GM12891 (cell line): ENCODE measurements at regions not wholly inside any gene's neighbourhood (a gene's known extent, or its start where the extent isn't known, plus 50 kb on each side); places are given as distances from the start of the nearest gene placed in this dataset.

Experiments
- POLR2A ChIP-seq: IDR thresholded peaks from 2 replicates; pipeline ENCODE4 v1.6.1; 2011; ENCODE audit warnings: low read depth, low read length, control low read depth
- POU2F2 ChIP-seq: IDR thresholded peaks from 2 replicates; pipeline ENCODE4 v1.6.1; 2011; ENCODE audit warnings: low read depth, mild to moderate bottlenecking, control low read depth, low read length, moderate library complexity

GRCh38 chr10:89837165-89838043 lies 136.0 kb downstream of the KIF20B start:
- no peak for TF ChIP-seq POLR2A
- no peak for TF ChIP-seq POU2F2
